ENCODE measurements at regions not wholly inside any gene's neighbourhood (a gene's known extent, or its start where the extent isn't known, plus 50 kb on each side); places are given as distances from the start of the nearest gene placed in this dataset.

DNA sequence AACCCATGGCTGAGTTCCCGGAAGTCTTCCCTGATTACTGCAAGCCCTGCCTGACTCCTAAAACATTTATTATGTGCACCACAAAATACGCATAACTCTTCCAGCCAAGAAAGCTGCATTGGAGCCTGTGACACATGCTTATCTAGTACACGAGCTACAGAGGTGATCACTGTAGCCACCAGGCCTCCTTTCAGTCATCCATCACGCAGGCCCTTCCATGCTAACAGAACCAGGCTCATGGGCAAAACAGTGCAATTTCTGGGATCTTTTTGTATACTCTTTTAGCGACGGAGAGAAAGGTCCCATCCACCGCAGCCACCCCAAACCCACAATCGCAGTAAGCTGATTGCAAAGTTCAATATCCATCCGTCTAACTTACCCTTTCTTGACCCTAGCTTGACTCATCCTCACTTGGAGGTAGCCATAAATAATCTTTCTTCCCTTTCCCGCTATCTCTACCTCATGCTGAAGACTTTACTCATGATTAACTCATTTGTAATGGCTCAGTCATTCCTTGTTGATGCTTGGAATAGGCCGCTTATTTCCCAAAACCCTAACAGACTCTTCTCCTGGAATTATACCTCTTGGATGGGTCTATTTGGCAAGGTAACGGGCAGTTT, 1203.5 kb downstream of the TYW1 start:
- no peaks in the 10 kb centered on the region for H3K9me3 ChIP-seq (ENCODE audit: low read depth, low read length)
- no peak for DNase-seq (ENCODE audit: insufficient read length, low spot score, missing footprints)
- TF ChIP-seq, protein P1, sequence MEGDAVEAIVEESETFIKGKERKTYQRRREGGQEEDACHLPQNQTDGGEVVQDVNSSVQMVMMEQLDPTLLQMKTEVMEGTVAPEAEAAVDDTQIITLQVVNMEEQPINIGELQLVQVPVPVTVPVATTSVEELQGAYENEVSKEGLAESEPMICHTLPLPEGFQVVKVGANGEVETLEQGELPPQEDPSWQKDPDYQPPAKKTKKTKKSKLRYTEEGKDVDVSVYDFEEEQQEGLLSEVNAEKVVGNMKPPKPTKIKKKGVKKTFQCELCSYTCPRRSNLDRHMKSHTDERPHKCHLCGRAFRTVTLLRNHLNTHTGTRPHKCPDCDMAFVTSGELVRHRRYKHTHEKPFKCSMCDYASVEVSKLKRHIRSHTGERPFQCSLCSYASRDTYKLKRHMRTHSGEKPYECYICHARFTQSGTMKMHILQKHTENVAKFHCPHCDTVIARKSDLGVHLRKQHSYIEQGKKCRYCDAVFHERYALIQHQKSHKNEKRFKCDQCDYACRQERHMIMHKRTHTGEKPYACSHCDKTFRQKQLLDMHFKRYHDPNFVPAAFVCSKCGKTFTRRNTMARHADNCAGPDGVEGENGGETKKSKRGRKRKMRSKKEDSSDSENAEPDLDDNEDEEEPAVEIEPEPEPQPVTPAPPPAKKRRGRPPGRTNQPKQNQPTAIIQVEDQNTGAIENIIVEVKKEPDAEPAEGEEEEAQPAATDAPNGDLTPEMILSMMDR (IDR thresholded peaks at IDR 0.05; ENCODE audit: extremely low read depth, low read depth, low read length), result no peak
- H3K36me3 ChIP-seq (ENCODE audit: insufficient read depth, low read length), result no peaks in the 10 kb centered on the region
- H2AFZ ChIP-seq (ENCODE audit: low read length), result no peak overlapping the region
- H3K4me1 ChIP-seq (ENCODE audit: insufficient read depth, low read length), result no peaks in the 10 kb centered on the region
- H3K27me3 ChIP-seq (ENCODE audit: insufficient read depth, low read length), result no peaks in the 10 kb centered on the region
- H4K20me1 ChIP-seq (ENCODE audit: insufficient read depth, low read length), result no peaks in the 10 kb centered on the region
- H3K27ac ChIP-seq (ENCODE audit: low read depth, low read length), result no peak overlapping the region
- H3K79me2 ChIP-seq (ENCODE audit: insufficient read depth, low read length), result no peaks in the 10 kb centered on the region
- H3K4me3 ChIP-seq (ENCODE audit: insufficient read depth, low read length), result no peak overlapping the region
- H3K4me2 ChIP-seq (ENCODE audit: insufficient read depth, low read length), result no peak overlapping the region

DNA sequence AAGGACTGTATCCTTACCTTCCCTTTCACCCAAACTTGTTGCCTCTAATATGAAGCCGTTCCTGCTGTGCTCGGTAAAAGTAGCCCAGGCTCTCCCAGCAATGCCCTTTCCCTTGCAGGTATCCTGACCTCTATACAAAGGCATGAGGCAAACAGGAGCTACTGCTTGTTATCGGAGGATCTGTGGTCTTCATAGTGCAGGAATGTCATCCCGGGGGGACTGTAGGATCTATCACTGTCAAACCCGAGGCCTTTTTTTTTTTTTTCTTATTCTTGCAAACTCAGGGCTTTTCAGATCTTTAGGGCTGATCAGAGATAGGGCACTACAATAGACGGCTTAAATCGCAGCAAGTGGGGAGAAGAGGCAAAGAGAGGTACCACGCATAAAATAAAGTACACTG, 1206.6 kb downstream of the TYW1 start:
- no peak overlapping the region for H3K4me3 ChIP-seq (ENCODE audit: insufficient read depth, low read length)
- no peak overlapping the region for H3K27ac ChIP-seq (ENCODE audit: low read depth, low read length)
- H4K20me1 ChIP-seq (ENCODE audit: insufficient read depth, low read length), result no peaks in the 10 kb centered on the region
- DNase-seq (ENCODE audit: insufficient read length, low spot score, missing footprints), result no peak
- H3K79me2 ChIP-seq (ENCODE audit: insufficient read depth, low read length), result no peaks in the 10 kb centered on the region
- H2AFZ ChIP-seq (ENCODE audit: low read length), result no peak overlapping the region
- no peaks in the 10 kb centered on the region for H3K9me3 ChIP-seq (ENCODE audit: low read depth, low read length)
- TF ChIP-seq, protein P1 (IDR thresholded peaks at IDR 0.05; ENCODE audit: extremely low read depth, low read depth, low read length), result no peak
- H3K4me1 ChIP-seq (ENCODE audit: insufficient read depth, low read length), result no peaks in the 10 kb centered on the region
- no peaks in the 10 kb centered on the region for H3K36me3 ChIP-seq (ENCODE audit: insufficient read depth, low read length)
- no peaks in the 10 kb centered on the region for H3K27me3 ChIP-seq (ENCODE audit: insufficient read depth, low read length)
- no peak overlapping the region for H3K4me2 ChIP-seq (ENCODE audit: insufficient read depth, low read length)

DNA sequence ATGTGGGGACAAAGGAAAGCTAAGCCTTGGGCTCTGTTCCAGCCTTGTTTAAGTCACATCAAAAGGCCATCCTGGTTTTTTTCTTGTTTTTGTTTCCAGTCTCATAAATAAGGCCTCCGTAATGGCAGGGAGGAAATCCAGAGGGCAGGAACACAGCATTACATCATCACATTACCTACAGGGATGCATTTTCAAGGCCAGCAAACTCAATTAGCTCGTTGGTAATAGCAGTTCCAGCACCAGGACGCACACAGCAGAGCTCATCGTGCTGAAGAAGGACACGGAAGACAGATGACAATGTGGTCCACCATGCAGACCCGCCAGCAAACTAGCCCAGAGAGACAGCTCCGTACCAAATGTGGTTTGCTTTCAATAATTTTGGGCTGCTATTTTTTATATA, 1209.2 kb downstream of the TYW1 start:
- no peak for DNase-seq (ENCODE audit: insufficient read length, low spot score, missing footprints)
- Histone ChIP-seq H3K4me1 (ENCODE audit: insufficient read depth, low read length) (no peaks in the 10 kb centered on the region), H3K9me3 (ENCODE audit: low read depth, low read length) (no peaks in the 10 kb centered on the region), H3K79me2 (ENCODE audit: insufficient read depth, low read length) (no peaks in the 10 kb centered on the region), H3K27ac (ENCODE audit: low read depth, low read length) (no peak overlapping the region), H2AFZ (ENCODE audit: low read length) (no peak overlapping the region), H3K36me3 (ENCODE audit: insufficient read depth, low read length) (no peaks in the 10 kb centered on the region), H3K4me3 (ENCODE audit: insufficient read depth, low read length) (no peak overlapping the region), H3K27me3 (ENCODE audit: insufficient read depth, low read length) (no peaks in the 10 kb centered on the region), H3K4me2 (ENCODE audit: insufficient read depth, low read length) (no peak overlapping the region), H4K20me1 (ENCODE audit: insufficient read depth, low read length) (no peaks in the 10 kb centered on the region)
- TF ChIP-seq, protein P1 (IDR thresholded peaks at IDR 0.05; ENCODE audit: extremely low read depth, low read depth, low read length), result no peak

DNA sequence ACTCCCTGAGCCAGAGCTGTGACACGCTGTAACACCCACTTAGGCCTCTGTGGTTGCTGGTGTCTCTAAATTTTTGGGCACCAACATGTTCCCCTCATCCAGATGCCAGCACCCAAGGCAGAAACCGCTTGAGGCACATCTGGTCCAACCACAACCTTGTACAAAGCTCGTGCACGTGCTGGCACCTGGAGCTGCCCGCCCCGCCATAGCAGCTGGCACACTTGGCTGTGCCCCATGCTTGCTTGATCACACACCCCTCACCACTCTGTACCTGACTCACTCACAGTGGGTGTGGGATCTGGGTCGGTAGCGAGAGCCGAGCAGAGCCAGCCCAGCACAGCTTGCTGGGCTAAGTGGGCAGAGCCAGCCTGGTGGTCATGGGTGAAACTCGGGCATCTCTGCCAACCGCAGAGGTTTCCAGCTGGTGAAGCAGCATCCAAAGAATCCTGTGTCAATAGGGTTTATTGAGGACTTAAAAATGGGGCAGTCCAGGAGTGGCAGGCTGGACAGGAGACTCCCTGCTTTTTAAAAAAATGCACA, 1210.4 kb downstream of the TYW1 start:
- DNase-seq (ENCODE audit: insufficient read length, low spot score, missing footprints), result no peak
- no peak overlapping the region for H3K27ac ChIP-seq (ENCODE audit: low read depth, low read length)

More for the DNA sequence above, 1210.4 kb downstream of the TYW1 start:
- H3K36me3 ChIP-seq (ENCODE audit: insufficient read depth, low read length), result no peaks in the 10 kb centered on the region
- no peak overlapping the region for H3K4me3 ChIP-seq (ENCODE audit: insufficient read depth, low read length)
- no peaks in the 10 kb centered on the region for H3K9me3 ChIP-seq (ENCODE audit: low read depth, low read length)
- H3K27me3 ChIP-seq (ENCODE audit: insufficient read depth, low read length), result no peaks in the 10 kb centered on the region
- no peak overlapping the region for H3K4me2 ChIP-seq (ENCODE audit: insufficient read depth, low read length)
- no peaks in the 10 kb centered on the region for H4K20me1 ChIP-seq (ENCODE audit: insufficient read depth, low read length)
- H3K4me1 ChIP-seq (ENCODE audit: insufficient read depth, low read length), result no peaks in the 10 kb centered on the region
- no peaks in the 10 kb centered on the region for H3K79me2 ChIP-seq (ENCODE audit: insufficient read depth, low read length)
- TF ChIP-seq, protein P1 (IDR thresholded peaks at IDR 0.05; ENCODE audit: extremely low read depth, low read depth, low read length), result no peak
- no peak overlapping the region for H2AFZ ChIP-seq (ENCODE audit: low read length)

Measured in osteoblast (primary cell).